ENCODE measurements at regions not wholly inside any gene's neighbourhood (a gene's known extent, or its start where the extent isn't known, plus 50 kb on each side); places are given as distances from the start of the nearest gene placed in this dataset.
A peak's percentile ranks its signal among the peaks of the same experiment; 100 is the strongest.
"Not testable (repeated sequence)": the region's sequence is repeated elsewhere in the genome, so short reads cannot be mapped to it uniquely, and the experiment has no call there.

DNA sequence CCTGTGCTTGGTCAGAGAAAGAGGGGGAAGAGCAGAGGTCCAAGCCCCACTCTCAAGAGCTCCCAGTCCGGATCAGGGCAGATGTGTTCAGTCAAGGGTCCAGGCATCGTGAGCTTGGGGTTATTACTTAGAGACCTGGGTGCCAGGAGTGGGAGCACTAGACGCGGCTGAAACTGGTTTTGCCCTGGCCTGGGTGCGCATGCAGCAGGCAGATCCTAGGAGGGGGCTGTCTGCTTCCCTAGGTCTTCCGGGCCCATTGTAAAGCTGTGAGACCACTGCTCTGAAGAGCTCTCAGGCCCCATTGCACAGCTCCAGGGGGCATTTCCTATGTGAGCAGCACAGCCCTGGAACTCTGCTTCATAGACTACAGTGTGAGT lies 204.9 kb upstream of the LINGO1 start:
- DNase-seq: no peak

DNA sequence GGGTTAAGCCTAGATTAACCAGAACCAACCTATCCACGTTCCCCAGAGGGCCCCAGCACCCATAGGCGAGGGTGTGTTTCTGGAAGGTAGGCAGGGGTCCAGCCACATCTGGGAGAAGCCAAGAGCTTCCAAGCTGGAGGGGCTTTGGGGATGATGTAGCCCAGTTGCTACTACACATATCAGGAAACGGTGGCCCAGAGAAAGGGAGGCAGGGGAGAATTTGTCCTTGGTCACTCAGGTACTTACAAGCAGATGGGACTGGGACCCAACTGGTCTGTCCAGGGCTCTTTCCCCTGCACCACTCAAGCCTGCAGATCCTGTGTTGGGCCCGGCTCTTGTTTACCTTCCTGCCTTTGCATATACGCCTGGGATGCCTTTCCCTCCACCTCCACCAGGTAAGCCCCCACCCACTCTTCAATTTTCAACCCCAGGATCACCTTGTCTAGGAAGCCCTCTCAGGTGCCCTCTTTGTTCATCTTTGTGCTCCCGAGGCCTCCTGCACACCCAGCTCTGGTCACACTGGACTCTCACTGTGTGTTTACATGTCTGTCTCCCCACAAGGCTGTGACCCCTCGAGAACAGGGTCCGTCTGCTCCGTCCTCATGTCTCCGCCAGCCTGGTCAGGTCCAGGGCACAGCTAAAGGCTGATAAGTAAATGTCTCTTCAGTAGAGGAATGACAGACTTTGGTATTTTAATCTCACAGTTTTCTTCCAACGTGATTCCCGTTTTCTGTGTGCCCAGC lies 204.4 kb upstream of the LINGO1 start:
- DNase-seq: no peak

DNA sequence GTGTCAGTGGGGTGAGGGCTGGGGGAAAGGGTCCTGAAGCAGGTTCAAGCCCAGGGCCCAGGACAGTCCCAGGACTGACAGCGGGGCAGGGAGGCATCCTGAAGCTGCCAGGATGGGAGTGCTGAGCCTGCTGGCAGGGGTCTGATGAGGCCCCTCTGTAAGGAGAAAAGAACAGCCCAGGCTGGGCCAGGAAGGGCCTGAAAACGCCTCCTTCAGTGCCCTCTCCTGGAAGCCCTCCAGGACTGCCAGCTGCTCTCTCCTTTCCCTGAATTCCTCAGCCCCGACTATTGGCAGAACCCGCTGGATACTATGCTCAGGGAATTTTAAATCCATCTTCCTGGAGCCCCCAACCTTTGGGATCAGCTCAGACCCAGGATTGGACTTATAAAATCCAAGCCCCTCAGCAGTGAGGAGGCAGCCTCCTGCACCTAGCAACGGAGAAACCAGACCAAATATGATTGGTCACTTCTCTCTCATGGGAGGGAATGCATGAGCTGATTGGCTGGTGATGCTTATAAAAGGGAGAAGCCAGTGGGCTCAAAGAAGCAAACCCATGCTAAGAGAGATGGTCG lies 203.5 kb upstream of the LINGO1 start:
- no peak for DNase-seq

GRCh38 chr15:77834276-77834990 lies 201.7 kb upstream of the LINGO1 start:
- DNase-seq: no peak

- DNase-seq: no peak
Observed at GRCh38 chr15:77832874-77833273, 200.2 kb upstream of the LINGO1 start.

DNA sequence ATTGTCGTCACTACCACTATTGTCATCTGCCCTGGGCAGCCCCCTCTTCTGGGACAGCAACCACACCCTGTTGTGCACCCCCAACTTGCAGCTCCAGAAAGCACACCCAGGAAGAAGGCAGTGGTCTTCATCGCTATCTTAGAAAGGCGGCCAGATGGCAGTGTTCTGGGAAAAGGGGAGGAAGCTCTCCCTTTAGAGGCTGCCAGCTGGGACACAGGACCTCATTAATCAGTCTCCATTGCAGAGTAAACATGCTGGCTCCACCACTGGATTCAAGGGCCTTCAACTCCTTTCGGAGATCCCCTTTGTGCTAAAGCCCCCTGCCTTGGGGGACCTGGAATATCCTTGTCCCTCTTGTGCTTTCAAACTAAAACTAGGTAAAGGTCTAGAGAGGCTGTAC lies 199.3 kb upstream of the LINGO1 start:
- DNase-seq: no peak

GRCh38 chr15:77830051-77830468 lies 197.3 kb upstream of the LINGO1 start:
- DNase-seq: no peak

DNA sequence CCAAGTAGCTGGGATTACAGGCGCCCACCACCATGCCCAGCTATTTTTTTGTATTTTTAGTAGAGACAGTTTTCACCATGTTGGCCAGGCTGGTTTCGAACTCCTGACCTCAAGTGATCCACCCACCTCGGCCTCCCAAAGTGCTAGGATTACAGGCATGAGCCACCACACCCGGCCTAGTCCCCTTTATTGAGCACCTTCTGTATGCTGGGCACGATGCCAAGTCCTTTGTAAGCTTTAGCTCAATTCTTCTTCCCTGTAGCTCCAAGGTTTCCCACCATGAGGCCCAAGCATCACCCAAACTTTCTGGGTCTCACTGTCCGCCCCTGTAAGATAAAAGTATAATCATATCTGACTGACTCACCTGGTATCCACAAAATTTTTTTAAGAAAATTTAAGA lies 196.6 kb upstream of the LINGO1 start:
- DNase-seq: not testable (repeated sequence)

- no peak for DNase-seq
Observed at GRCh38 chr15:77827860-77828259, 195.1 kb upstream of the LINGO1 start.

GRCh38 chr15:77826006-77826695 lies 193.4 kb upstream of the LINGO1 start:
- no peak for DNase-seq

- DNase-seq: no peak
Observed at GRCh38 chr15:77825546-77825945, 192.8 kb upstream of the LINGO1 start.

GRCh38 chr15:77825252-77825542 lies 192.5 kb upstream of the LINGO1 start:
- no peak for DNase-seq

DNA sequence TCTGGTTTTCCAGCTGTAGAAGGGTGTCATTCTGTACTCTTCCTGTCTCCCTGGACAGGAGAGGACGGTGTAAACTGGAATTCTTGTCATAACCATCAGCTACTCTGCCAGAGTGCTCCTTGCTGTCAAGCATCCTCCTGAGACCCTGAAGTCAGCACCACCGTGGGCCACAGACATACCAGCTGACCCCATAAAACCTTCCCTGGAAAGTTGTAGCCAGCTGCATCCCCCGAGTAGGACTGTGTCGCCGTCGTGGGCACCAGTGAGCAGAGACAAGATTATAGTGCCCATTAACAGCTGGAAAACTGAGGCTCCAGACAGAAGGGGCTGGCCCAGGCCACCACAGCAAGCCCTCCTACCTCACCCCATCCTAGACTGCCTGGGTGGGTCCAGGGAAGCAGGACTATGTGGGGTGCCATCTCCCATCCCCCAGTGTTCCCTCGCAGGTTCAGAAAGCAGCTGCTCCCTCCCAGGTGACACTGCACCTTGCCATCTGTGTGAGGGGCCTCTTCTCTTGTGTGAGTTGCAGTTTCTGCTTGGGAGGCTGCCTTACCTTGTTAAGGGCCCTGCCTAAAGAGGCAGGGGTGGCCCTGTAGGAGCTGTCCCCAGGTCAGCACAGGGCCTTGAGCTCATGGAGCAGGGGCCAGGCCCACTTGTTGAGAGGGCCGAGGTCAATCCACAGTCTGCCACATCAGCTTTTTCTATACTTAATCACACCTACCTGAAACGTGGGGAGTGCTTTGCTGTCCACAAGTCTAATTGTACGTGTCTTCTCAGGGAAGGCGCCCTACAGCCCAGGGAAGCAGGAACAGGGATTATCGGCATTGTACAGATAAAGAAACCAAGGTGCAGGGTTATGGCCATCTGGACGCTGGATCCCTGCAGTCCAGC lies 191.9 kb upstream of the LINGO1 start:
- DNase-seq: no peak

DNA sequence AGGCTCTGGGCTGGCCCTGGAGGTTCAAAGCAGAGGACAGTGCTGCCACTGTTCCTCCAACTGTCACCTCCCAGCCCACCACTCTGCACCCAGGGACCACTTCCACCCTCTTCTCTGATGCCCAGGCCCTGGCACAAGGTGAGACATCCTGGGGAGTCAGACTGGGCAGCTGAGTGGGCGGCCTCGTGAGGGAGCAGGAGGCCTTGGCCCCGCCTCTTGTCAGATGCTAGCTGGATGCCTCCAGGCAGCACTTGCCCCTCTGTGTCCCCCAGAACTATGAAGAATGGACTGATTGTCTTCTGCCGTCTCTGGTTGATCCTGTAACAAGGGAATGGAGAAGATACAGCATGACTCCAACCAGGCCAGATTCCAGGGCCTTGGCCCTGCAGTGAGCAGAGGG lies 191.0 kb upstream of the LINGO1 start:
- DNase-seq: no peak

DNA sequence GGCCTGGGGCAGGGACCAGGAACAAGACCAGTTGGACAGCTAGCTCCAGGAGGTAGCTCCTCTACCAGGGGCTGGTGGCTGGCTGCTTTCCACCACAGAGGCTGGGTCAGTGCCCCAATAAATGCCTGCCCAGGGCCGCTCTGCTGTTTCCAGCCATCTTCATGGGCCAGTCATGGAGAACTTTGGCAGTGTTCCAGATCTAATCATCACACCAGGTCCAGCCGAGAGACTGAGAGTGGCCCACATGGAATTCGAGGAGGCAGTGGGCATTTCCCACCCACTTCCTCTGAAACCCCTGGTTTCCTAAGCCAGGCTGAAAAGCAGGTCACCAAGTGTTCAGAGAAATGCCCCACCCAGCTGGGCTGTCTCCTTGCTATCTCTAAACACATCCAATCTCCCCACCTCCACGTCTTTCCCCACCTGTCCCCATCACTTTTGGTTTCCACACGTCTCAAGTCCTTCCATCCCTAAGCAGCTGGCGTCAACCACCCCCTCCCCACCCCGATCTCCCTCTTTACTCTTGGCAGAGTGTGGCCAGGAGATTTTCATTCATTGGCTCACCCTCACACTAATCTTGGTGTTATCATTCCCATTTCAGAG lies 190.0 kb upstream of the LINGO1 start:
- DNase-seq: no peak

DNA sequence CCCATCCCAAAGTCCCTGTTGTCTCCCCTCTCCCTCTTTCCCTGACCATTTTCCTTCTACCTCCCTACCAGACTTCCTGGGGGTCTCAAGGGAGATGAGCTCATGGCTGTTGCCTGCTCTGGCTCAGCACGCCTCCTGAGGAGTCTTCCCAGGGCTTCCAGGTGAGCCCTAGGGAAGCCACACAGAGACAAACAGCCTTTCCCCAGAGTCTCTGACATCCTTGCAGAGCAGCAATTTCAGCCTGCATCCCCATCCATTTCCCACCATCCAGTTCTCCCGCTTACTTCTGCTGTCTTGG lies 189.2 kb upstream of the LINGO1 start:
- DNase-seq: no peak

DNA sequence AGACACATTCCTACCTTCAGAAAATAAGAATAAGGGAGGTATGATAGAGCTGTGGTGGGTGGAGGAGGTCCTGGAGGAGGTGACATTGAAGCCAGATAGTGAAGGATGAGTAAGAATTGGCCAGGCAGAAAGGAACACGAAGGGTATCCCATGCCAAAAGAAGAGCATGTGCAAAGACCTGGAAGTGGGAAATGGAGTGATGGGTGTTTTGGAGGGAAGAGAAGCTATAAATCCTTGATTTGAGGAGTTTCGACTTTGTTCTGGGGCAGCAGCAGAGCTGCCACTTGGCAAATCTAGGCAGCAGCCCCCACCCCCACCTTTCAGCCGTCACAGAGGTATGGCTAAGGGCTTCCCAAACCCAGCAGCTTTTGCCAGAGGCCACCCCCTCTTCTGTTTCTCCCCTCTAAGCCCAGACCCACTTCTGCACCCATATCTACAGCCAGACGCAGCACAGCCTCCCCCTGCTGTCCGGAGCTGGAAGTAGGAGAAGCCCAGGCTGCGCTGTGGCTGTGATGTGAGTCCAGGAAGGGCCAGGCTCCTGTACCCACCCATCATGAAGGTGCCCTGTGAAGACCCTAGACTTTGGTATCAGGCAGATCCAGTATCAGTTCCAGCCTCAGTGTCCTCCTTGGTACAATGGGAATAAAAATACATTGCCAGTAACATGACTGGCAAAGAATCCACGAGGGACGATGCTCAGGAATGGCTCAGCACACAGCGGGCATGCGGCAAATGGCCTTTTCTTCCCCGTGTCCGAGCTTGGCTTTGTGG lies 188.7 kb upstream of the LINGO1 start:
- peak in 1 of 2 experiments; percentile 18 for DNase-seq

DNA sequence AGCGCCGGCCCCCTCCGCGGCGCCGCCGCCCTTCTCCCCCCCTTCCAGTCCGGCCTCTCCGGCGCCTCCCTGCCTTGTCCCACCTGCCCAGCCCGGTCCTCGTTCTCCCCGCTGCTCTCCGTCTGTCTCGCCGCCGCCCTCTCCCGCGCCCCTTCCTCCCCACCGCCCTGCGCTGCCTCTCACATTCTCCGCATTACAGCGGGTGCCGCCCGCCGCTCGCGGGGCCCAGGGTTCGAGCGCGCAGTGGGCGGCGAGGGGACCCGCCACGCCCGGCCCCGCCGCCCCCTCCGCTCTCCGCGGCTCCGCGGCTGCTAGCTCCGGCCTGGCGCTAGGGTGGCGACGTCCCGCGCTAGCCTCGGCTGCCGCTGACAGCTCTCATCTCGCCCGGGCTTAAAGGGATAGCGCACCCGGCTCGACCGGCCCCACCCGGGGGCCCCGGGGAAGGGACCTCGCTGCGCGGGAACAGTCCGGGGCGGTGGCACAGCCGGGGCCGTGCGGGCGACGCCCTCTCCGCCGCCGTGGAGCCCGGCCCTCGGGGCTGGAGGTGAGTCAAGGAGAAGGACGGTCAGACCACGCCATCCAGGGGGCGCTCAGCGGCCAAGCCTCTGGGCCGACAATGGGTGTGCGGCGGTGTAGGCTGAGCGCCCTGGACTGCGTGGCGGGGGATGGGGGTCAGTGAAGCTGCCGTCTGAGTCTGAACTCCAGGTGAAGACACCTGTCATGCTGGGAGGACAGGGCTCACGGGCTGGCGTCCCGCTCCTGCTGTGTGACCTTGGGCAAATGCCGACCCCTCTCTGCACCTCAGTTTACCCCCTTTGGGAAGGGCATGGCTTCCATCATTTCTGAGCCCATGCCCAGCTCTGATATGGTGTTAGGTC lies 187.4 kb upstream of the LINGO1 start:
- no peak for DNase-seq

DNA sequence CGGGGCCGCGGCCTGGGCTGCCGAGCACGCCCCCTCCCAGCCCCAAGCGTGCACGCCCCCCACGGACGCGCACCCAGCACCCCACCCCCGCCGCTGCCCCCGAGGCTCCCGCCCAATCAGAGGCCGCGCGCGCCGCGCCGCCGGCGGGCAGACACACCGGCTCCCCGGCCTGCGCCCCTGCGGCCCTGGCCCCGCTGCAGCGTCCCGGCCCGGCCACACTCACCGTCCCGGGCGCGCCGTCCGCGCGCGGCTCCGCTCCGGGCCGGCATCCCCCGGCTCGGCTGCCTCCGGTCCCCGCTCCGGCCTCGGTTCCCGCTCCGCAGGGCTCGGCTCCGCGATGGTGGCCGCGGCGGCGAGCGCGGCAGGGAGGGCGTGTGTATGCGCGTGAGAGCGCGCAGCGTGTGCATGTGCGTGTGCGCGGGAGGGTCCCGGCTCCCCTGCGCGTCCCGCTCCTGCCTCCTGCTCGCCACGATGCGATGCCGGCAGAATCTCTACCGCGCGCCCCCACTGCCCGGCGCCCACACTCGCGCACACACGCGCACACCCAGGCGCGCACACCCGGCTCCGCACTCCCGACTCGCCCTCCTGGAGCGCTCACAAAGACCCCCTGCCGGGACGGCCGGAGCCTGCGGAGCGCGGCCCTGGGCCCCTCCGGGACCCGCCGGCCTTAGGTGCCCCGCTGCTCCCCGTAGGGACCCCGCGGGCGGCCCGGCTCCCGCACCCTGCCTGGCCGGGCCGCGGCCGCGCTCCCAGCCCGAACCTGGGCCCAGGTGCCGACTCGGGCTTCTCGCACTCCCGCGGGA lies 186.5 kb upstream of the LINGO1 start:
- DNase-seq: no peak

DNA sequence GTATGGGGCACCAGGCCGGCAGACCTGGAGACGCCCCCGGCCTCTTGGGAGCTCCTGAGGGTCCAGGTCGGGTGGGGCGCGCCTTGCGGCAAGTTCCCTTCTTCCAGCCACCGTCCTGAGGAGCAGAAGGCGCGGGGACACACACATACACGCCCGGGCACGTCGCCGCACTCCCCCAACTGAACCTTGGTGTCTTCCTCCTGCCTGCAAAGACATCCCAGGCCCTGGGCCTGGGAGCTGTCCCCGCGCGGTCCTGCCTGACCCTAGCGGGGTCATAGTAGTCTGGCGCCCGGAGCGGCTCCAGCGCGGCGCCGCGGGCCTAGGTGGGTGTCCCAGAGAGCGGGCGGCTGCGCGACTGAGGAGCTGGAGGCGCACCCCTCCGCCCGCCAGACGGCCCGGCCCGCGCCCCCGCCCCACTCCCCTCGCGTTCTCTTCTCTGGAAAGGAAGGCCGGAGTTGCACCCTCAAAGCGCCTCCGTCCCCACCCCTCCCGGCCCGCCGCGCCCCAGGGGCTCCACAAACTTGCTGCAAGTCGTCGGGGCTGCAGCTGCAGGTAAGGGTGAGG lies 185.9 kb upstream of the LINGO1 start:
- no peak for DNase-seq

Measured in stimulated activated CD4-positive, alpha-beta T cell treated with anti-CD3 and anti-CD28 coated beads, Interleukin-4, amount 100 ng/mL, for 4 hours (primary cell).